Middle frontal gyrus (tissue), 1 donor: ENCODE measurements at regions not wholly inside any gene's neighbourhood (a gene's known extent, or its start where the extent isn't known, plus 50 kb on each side); places are given as distances from the start of the nearest gene placed in this dataset.

Experiments
- DNase-seq: peaks from one replicate; pipeline ENCODE4 v3.0.0-alpha.2; 2015; ENCODE audit warnings: low spot score; ENCODE audit errors: extremely low spot score

DNA sequence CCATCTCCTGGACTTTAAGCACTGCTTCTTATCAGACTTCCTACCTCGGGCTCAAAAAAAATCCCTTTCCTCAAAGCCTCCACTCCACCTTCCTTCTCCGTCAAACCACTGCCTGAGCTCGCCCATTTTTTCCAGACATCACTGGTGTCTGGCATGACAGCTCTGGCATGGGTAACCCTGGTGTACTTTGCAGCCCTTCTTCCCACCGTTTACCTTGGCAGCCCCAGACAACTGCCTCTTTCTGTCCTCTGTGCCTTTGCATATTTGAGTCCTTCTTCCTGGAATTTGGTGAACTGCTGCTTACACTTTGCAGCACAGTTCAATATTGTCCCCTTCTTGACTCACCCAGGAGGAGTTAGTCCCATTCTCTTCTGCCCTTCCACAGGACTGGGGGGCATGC, 144.6 kb upstream of the TBX20 start:
- no peak for DNase-seq

DNA sequence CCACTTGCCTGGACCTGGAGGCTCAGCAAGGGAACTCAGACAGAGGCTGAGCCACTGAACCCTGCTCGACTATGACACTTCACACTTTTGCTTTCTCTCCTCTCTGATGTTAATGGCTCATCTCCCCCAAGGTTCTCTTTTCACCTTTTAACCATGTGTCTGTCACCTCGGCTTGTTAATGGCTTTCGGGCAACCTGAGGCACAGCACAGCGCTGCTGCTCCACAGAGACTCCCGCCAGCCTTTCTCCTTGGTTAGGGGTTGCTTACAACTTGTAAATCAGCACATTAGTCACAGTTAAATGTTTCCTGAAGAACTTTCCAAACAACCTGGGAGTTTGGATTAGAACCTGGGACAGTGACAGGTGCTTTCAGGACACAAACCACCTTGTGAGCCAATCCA, 136.2 kb upstream of the TBX20 start:
- no peak for DNase-seq

DNA sequence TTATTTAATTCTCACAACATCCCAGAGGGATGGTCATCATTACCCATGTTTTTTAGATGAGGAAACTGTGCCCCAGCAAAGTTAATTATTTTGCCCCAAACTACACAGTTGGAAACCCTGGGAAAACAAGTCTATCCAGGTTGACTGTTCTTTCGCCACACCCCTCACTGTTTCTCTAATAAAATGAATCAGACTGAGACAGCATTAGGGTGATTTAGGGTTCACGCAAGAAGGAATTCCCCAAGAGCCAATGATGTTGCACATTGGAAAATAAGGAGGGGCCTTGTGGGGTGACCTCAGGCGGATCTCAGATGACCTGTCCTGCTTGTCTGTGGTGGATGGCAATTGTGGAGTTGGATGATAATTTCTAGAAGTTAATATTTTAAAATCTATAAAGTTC, 135.7 kb upstream of the TBX20 start:
- no peak for DNase-seq

DNA sequence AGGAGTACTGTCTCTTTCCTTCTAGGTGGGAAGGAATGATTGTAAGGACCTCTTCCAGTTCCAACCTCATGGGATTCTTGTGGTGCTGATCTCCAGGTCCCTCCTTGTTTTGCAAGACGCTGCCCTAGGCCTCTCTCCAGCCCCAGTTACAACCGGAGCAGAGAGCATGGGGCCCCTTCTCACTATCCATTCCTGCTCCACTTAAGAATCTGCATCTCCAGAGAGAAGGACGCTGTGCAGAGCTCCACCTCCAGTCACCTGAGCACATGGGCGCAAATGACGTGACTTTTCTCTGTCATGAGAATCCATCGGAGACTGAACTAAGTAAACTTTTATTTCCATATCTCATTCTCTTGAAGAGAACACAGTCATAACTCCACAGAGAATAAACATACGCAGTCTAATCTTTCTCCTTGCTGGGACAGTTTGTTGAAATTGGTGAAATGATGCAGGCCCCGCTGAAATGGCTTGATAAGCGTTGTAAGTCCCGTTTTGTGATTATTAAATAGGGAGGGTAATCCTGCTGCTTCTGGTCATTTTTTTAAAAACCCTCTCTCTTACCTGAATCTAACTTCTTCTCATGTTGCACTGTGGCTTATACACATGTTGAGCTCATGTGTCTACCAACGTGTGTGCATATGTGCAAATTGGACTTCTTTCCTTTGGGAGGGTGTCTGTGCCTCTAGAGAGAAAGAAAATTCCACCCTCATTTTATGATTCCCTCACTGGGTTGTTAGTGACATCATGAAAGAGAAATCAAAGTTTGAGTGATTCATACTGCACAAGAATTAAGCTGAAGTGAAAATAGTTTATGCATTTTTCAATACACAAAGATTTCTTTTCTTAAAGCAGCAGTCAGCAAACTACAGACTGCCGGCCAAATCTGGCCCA, 133.2 kb upstream of the TBX20 start:
- DNase-seq: no peak

DNA sequence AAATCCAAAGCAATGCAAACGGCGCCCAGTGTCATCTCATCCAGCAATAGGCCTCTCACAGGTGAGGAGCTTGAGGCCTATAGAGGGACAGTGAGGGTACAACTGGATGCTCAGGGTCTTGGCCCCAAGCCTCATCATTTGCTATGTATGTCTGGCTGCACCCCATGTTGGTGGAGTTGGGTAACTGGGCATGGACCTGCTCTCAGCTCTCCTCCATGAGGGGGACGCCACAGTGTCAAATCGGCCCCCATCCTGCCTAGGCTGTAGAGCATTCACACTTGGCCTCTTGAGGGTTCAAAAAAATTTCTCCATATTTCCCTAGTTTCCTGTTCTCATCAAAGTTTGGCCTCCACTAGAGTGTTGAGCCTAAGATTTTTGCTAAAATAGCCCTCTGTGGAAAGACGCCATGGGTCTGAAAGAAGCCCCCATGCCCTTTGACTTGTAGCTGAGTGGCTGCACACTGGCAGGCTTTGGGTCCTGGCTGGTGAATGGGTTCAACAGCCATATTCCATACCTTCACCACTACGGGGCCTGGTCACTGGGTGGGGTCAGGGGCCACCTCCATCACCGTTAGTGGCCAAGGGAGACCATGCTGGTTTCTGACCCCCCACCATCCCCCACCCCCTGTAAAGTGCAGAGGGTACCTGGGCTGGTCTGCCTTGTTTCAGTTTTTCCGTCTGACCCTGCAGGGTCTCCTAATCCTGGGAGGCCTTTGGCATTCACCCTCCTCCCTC, 132.3 kb upstream of the TBX20 start:
- DNase-seq: no peak

DNA sequence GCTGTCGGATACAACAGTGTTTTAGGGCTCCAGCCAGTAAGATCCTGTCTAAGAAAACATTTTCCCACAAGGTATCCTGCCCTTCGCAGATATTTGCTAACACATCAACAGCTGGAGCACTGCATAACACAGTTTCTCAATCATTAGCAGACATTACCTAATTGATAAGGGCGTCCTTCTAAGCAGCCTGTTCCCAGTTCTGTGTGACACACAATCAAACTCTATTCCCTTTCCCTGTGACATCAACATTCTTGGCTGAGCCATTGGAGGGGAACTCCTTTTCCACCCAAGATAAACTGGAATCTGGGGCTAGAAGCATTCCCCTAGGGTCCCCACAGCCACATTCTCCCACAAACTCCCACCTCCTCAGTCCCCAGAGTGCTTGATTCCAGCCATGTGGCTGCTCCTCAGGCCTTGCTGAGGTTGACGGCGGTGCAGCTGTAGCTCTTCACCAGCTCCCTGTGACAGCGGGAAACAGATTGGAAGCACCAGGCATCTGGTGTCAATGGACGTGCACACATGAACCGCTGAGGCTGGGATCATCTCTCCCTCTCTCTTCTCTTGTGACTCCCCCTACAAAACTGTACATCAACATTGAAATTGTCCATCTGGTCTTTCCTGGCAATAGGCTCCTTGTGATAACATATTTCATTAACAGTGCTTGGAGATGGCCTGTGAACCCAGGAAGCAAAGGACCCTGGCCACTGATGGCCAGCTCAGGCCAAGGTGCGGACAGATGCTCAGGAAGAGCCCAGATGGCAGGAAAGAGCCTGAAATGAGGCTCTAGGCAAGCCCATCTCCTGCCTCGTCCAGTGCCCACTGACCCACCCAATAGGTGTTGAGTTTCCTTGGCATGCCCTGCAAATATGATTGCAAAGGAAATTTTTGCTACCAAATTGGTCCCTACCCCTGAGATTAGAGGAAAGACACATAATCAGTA, 131.1 kb upstream of the TBX20 start:
- no peak for DNase-seq

DNA sequence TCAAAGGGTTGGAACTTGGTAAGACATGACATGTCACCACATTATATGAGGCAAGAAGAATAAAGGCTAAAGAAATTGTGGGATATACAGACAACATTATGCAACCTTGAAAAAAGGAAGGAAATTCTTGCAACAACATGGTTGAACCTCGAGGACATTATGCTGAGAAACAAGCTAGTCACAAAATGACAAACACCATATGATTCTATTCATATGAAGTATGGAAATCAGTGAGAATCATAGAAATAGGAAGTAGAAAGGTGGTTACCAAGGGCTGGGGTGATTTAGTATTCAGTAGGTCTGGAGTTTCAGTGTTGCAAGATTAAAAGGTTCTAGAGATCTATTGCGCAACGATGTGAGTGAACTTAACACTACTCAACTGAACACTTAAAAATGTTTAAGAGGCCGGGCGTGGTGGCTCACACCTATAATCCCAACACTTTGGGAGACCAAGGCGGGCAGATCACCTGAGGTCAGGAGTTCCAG, 126.9 kb upstream of the TBX20 start:
- no peak for DNase-seq

DNA sequence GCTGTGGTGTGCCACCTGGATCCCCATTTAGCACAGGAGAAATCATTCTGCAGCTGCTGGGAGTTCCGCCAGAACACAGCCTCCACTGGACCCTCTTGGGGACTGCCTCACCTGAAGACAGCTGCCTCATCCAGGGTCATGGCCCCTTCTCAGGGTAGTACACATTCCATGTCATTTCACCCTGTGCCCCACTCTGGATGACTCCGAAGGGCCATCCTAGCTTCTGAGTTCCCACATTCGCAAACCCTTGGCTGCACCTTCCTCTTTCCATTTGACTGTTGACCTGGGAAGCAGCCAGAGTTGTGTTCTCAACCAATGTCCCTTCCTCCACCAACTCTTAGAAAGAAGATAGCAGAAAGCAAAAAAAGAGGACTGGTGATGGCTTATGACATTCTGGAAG, 125.6 kb upstream of the TBX20 start:
- DNase-seq: no peak

DNA sequence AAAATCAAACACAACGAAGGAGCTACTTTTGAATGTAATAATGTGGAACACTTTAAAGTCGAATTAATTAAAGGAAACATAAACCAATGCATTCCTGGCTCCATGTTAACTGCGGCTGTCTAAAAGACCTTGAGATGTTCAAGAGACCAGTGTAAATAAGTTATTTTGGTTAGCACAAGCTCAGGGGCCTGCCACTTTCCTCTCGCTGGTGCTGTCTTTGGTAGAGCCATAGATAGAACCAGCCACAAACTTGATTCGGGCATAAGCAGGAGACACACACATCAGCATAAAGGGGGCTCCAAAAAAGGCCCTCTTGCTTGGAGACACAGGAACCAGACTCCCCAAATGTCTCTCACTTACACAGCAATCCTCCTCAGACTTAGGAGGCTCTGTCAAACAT, 121.6 kb upstream of the TBX20 start:
- no peak for DNase-seq

DNA sequence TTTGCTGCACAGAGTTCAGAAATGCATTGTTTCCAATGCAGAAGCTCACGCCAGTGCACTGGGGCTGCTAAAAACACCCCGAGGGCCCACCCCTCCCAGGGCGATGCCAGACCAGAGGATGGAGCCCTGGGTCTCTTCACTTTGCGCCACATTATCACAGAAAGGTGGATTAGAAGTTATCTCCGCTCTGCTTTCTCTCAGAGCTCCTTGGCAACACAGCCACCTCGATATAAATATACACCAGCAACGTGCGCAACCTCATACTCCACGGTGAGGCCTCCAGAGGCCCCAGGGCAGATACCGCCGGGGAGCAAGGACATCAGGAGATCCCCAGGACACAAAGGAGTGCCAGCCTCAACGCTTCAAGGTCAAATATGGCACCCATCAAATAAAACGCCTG, 121.0 kb upstream of the TBX20 start:
- DNase-seq: no peak

DNA sequence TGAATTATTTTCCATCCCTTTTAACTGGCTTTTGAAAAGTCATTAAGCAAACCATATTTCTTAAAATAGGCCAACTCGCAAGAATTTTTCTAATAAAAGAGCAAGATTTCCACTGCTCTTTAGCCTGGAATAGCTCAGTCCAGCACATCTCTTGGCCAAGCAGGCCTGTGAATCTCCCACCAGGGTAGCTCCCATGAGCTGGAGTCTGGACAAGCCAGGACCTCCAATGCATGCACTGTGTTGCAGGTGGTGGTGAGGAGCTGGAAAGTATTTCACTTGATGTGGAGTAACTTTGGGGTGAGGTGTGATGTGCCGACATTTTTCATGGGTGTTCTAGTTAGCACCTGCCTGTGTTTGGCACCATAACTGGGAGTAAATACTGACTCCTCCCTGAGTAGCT, 117.3 kb upstream of the TBX20 start:
- DNase-seq: no peak

DNA sequence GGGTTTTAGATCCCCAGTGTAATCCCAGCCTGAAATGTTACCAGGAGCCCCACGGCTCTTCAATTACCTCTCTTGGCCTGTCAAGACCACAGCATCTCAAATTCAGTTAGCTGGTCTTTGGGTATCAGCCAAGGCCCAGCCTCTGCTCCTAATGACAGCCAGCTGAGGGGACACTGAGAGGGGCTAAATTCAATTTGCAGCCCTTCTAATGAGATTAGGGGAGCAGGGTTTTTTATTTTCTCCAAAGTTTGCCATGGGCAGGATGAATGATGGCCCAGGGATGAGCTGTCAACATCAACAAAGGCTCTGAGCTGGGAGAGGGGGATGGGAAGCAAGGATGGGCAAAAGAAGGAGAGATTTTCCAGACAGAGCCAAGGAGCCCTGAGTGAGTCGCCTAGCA, 116.8 kb upstream of the TBX20 start:
- no peak for DNase-seq

DNA sequence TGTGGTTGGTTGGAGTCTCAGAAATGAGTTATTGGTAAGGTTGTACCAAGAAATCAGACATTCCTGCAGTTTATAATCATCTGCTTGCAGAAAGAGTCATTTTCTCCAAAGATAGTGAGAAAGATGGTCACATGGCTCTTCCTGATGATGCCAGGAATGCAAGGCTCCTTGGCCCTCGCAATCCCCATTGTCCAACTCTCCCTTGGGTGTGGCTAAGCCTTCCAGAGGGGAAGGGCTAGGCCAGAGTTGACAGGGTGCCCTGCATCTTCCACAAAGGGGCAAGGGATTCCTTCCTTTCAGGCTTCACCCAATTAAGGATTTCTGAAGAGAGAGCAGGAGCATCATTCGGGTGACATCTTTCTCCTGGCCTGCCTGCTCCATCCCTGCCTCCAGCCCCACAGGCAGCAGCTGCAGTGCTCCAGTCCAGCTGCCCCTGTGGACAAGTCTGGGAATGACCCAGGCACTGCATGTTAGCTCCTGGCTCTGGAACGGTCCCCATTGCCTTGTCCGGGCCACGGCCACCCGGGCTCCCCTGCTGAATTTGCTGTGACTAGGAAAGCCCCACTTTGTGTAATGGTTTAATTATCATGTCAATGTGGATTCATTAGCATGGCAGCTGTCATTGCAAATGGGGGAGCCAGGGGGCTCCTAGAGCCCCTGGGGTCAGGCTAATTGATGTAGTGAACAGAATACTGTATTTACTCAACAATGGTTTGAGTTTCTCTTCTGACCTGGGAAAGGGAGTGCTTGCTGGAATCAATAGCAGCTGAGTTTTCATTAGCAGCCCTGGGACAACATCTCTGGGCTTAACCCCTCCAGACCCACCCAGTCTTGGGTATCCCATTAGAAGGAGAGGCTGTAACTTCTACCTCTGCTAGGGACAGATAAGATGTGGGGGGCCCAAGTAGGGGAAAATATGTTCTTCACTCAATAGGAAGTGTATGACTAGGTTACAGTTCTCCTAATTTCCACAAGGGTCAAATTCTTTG, 112.6 kb upstream of the TBX20 start:
- no peak for DNase-seq

DNA sequence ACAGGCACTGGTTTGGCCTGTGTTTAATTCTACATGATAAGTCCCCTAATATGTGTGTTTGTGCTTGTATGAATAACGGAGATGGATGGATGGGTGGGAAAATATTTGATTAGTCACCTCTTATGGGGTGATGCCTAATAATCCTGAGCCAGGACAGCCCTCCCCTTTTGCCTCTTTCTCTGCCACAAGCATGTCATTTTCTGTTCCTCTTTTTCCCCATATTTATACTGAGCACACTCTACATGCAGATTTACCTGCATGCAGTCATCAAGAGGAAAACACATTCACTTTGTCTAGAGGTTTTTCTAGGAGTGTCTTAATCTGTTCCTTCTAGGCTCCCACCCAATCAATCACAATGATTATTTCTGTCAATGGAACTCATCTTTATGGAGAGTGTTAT, 111.6 kb upstream of the TBX20 start:
- DNase-seq: no peak

DNA sequence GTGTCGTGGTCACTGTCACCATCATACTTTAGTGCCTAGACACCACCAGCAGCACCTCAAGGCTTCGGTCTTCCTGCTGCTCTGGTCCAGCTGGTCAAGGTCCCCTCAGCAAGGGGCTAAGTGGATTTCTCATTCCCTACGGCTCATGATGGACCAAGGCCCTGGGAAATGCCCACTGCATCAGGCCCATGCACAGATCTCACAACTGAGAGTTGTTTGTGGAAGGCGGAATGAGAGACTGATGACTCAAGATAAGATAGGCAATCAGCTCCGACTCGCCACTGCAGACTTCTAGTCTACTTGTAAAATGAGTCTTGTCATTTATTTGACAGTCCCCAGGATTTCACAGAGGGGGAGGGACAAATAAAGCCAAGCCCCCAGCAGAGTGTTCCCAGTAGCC, 108.4 kb upstream of the TBX20 start:
- DNase-seq: no peak

DNA sequence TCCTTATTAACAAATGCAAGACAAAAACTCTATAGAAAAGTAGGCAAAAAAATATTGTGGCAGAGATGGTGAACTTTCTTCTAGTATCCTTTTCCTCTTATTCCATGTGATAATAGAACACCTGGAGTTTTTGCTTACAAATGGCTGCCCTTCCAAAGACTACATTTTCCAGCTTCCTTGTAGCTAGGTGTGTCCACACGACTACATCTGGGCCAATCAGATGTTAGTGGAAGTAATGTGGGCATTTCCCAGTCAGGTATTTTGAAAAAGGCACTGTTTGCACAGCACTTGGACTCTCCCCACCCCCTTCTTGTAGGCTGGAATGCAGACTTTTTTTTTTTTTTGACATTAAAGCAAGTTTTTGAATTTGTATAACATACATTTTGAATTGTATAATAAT, 105.5 kb upstream of the TBX20 start:
- DNase-seq: no peak

DNA sequence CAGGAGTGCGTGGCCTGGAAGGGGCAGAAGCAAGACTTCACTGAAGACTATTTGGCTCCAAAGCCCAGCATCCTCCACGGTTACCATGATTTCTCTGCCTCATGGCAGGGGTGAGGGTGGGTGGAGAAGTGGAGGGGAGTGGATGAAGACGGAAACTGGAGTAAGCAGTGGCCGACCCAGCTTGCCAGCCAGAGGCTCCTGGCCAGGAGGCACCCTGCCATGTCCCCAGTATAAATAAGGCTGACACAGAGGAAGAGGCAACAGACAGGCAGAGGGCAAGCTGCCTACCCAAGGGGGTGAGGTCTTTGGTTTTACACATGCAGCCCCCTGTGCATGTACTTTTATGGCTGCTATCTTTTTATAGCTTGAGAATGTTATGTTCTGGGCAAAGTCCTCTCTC, 102.6 kb upstream of the TBX20 start:
- DNase-seq: no peak

DNA sequence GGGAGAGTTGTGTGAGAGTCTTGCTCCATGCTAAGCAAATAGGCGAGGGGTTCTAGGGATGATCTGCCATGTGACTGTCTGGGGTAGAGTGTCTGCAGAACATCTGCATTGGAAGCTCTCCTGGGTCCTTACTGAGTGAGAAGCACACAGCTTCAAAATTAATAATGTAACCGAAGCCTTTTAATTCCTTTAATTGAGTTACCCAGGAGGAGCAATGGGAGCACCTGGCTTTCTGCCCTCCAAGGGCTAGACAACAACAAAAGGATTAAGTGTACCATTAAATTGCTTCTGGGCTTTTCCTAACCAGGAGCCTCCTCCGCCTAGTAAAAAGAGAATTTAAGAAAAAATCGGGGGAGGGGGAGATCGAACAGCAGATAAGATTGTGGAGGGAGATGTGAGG, 102.0 kb upstream of the TBX20 start:
- no peak for DNase-seq

DNA sequence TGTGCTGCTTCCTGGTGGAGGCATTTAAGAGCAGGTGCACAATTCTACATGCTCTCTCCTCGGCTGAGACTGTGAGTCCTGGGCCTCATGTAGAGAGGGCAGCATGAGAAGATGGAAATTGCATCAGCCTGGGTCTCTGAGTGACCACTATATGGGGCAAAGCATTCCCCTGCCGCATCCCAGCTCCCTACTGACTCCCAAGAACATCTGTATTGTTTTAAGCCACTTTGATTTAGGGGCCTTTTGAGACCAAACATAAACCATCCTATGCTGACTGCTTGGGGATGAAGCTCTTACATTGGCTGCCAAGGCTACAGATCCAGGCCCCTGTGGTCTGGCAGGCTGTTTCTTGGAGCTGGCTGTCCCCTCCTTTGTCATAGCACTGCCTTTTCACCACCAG, 101.3 kb upstream of the TBX20 start:
- DNase-seq: no peak

DNA sequence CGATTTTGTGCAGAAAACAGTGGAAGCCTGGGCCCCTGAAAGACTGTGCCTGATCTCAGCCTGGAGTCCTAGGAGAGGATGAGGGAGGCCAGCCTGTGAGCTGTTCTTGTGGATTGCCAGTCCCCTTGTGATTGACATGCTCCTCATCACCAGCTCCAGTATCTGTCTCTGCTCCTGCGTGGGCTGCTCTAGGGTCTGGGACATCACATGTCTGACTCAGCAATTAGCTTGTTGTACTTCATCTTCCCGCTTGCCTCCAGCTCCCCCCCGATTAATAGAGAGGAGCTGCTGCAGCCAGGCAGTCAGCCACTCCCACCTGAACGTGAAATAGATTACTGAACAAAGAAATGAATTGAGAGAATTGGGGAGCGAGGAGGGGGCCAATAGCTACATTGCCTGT, 99.6 kb upstream of the TBX20 start:
- no peak for DNase-seq
